CD14-positive monocyte (primary cell): ENCODE measurements at regions not wholly inside any gene's neighbourhood (a gene's known extent, or its start where the extent isn't known, plus 50 kb on each side); places are given as distances from the start of the nearest gene placed in this dataset.

ENCODE experiments used
- DNase-seq, 3 donors: peaks; one replicate each; pipeline ENCODE4 v3.0.0-alpha.2; 2011 to 2022
- H2AFZ ChIP-seq: 2 replicates; pipeline ENCODE4 v1.6.0; 2012; ENCODE audit warnings: mild to moderate bottlenecking, low read depth, low read length, inconsistent platforms; ENCODE audit not compliant: insufficient read depth, poor library complexity, severe bottlenecking
- H3K27ac ChIP-seq, 2 donors: 1 replicate in 1 of 2; 2 replicates in 1 of 2; pipeline ENCODE4 v1.5.1; 2012 to 2013; ENCODE audit warnings: low read length in 2 of 2, control low read depth in 1 of 2, inconsistent platforms in 1 of 2, low read depth in 1 of 2, mild to moderate bottlenecking in 1 of 2
- H3K27me3 ChIP-seq, 2 donors: one replicate each; pipeline versions ENCODE4 v1.6.0 to v1.6.1; 2011 to 2013; ENCODE audit warnings: low read length in 2 of 2; ENCODE audit not compliant: control insufficient read depth in 2 of 2, insufficient read depth in 2 of 2
- H3K36me3 ChIP-seq, 2 donors: replicated peaks in 1 of 2; 1 replicate in 1 of 2; 2 replicates in 1 of 2; pipeline versions ENCODE4 v1.5.1 to v1.6.1; 2012 to 2013; ENCODE audit warnings: low read length in 2 of 2, control low read depth in 1 of 2, inconsistent platforms in 1 of 2, mild to moderate bottlenecking in 1 of 2; ENCODE audit not compliant: insufficient read depth in 2 of 2, control insufficient read depth in 1 of 2
- H3K4me1 ChIP-seq, 2 donors: 1 replicate in 1 of 2; 2 replicates in 1 of 2; pipeline versions ENCODE4 v1.5.1 to v1.6.1; 2012 to 2013; ENCODE audit warnings: low read length in 2 of 2, control low read depth in 1 of 2, inconsistent platforms in 1 of 2, mild to moderate bottlenecking in 1 of 2, moderate library complexity in 1 of 2; ENCODE audit not compliant: insufficient read depth in 2 of 2, control insufficient read depth in 1 of 2
- H3K4me2 ChIP-seq: replicated peaks from 2 replicates; pipeline ENCODE3; 2012; ENCODE audit warnings: low read length, moderate library complexity, mild to moderate bottlenecking; ENCODE audit not compliant: poor library complexity, severe bottlenecking; ENCODE audit errors: extremely low read depth
- H3K4me3 ChIP-seq, 3 experiments: fragments of 200-600 bp in 1 of 3; sonication (generic) in 1 of 3; replicated peaks in 1 of 3; 1 replicate in 2 of 3; 2 replicates in 1 of 3; pipeline ENCODE4 v1.5.1; 2011 to 2013; ENCODE audit warnings: low read length in 3 of 3, mild to moderate bottlenecking in 3 of 3, control low read depth in 2 of 3, low read depth in 2 of 3, inconsistent platforms in 1 of 3, moderate library complexity in 1 of 3
- H3K79me2 ChIP-seq: 2 replicates; pipeline ENCODE4 v1.6.0; 2012; ENCODE audit warnings: mild to moderate bottlenecking, control low read depth, inconsistent platforms, low read length, moderate library complexity; ENCODE audit not compliant: insufficient read depth
- H3K9ac ChIP-seq: 2 replicates; pipeline ENCODE4 v1.6.0; 2017; ENCODE audit warnings: low read length, mild to moderate bottlenecking; ENCODE audit not compliant: insufficient read depth, poor library complexity, severe bottlenecking
- H3K9me3 ChIP-seq, 2 donors: replicated peaks in 1 of 2; 1 replicate in 1 of 2; 2 replicates in 1 of 2; pipeline versions ENCODE4 v1.5.1 to v1.6.1; 2012 to 2013; ENCODE audit warnings: low read length in 2 of 2, control low read depth in 1 of 2; ENCODE audit not compliant: control insufficient read depth in 1 of 2, insufficient read depth in 1 of 2
- H4K20me1 ChIP-seq: 2 replicates; pipeline ENCODE4 v1.6.0; 2012; ENCODE audit warnings: mild to moderate bottlenecking, low read length, control low read depth, moderate library complexity; ENCODE audit not compliant: insufficient read depth
- H3K27ac Mint-ChIP-seq, 7 donors: one replicate each; pipeline ENCODE4 v1.8.0; 2020; ENCODE audit warnings: mild to moderate bottlenecking in 7 of 7, mixed read lengths in 7 of 7, moderate library complexity in 6 of 7, inconsistent platforms in 2 of 7
- H3K27me3 Mint-ChIP-seq, 3 donors: one replicate each; pipeline ENCODE4 v1.8.0; 2021 to 2022; ENCODE audit warnings: low read depth in 3 of 3, mild to moderate bottlenecking in 3 of 3, mixed read lengths in 3 of 3, moderate library complexity in 3 of 3, inconsistent platforms in 1 of 3
- H3K36me3 Mint-ChIP-seq, 2 donors: one replicate each; pipeline ENCODE4 v1.8.0; 2020; ENCODE audit warnings: mixed read lengths in 2 of 2, inconsistent platforms in 1 of 2, mild to moderate bottlenecking in 1 of 2
- H3K4me1 Mint-ChIP-seq: one replicate; pipeline ENCODE4 v1.8.0; 2020; ENCODE audit warnings: mild to moderate bottlenecking, mixed read lengths
- H3K4me3 Mint-ChIP-seq, 2 donors: one replicate each; pipeline ENCODE4 v1.8.0; 2020; ENCODE audit warnings: mild to moderate bottlenecking in 2 of 2, mixed read lengths in 2 of 2, moderate library complexity in 1 of 2
- H3K9me3 Mint-ChIP-seq, 7 donors: one replicate each; pipeline ENCODE4 v1.8.0; 2020 to 2022; ENCODE audit warnings: mixed read lengths in 7 of 7, mild to moderate bottlenecking in 6 of 7, moderate library complexity in 6 of 7, inconsistent platforms in 2 of 7
- WGBS: methylation state at CpG from one replicate; pipeline ENCODE4 v1.1.5; 2013; ENCODE audit warnings: missing lambda C conversion rate; ENCODE audit not compliant: insufficient coverage; 5-methylcytosine and 5-hydroxymethylcytosine counted together
- intact Hi-C, 2 donors: fragments of 100-400 bp; cut with micrococcal nuclease; formaldehyde crosslinking; loops; one replicate each; pipeline versions ENCODE4 v1.15.0 to v1.15.1; 2023
- TF ChIP-seq, protein P1 (sequence below): fragments of 200-600 bp; IDR thresholded peaks from one replicate; pipeline ENCODE4 v1.8.0; 2022; ENCODE audit warnings: antibody characterized with exemption, mild to moderate bottlenecking

DNA sequence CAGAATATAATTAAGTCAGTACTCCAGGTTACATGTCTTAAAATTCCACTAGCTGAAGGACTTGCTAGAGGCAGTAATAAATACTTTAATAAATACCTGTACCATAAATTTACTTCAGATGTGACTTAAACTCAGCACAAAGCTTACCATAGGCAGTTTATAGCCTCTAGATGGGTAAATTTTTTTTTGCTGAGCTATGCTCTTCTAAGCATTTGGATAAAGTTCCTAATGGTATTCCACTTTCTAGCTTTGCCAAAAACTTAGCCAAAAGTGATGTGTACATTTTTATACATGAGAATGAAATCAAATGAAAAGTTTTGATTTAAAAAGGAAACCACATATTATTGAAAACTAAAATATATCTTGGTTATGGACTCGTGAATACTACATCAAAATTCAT lies 63.7 kb upstream of the DHX40 start:
- no peak overlapping the region for H3K4me2 ChIP-seq
- Mint-ChIP-seq H3K27ac (no peak overlapping the region), H3K9me3 (peaks cover 0 to 2% (median 0%) of the 10 kb centered on the region in 7 donors), H3K4me3 (no peak overlapping the region), H3K36me3 (no peaks in the 10 kb centered on the region), H3K27me3 (peaks cover 0 to 3% (median 2%) of the 10 kb centered on the region in 3 donors), H3K4me1 (no peaks in the 10 kb centered on the region)
- H2AFZ ChIP-seq, result no peak overlapping the region
- TF ChIP-seq, protein P1, sequence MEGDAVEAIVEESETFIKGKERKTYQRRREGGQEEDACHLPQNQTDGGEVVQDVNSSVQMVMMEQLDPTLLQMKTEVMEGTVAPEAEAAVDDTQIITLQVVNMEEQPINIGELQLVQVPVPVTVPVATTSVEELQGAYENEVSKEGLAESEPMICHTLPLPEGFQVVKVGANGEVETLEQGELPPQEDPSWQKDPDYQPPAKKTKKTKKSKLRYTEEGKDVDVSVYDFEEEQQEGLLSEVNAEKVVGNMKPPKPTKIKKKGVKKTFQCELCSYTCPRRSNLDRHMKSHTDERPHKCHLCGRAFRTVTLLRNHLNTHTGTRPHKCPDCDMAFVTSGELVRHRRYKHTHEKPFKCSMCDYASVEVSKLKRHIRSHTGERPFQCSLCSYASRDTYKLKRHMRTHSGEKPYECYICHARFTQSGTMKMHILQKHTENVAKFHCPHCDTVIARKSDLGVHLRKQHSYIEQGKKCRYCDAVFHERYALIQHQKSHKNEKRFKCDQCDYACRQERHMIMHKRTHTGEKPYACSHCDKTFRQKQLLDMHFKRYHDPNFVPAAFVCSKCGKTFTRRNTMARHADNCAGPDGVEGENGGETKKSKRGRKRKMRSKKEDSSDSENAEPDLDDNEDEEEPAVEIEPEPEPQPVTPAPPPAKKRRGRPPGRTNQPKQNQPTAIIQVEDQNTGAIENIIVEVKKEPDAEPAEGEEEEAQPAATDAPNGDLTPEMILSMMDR, result no peak
- intact Hi-C loops, result no loop called here
- WGBS, result no CpG with 5 or more reads among the region's 1 CpG
- H3K4me3 ChIP-seq, result no peak overlapping the region
- no peak overlapping the region for H3K9ac ChIP-seq
- no peak for DNase-seq
- no peaks in the 10 kb centered on the region for H3K79me2 ChIP-seq
- H3K27me3 ChIP-seq, result no peaks in the 10 kb centered on the region
- no peaks in the 10 kb centered on the region for H3K4me1 ChIP-seq
- H4K20me1 ChIP-seq, result no peaks in the 10 kb centered on the region
- no peaks in the 10 kb centered on the region for H3K9me3 ChIP-seq
- H3K36me3 ChIP-seq, result no peaks in the 10 kb centered on the region
- H3K27ac ChIP-seq, result no peak overlapping the region

GRCh38 chr17:59502800-59503199 lies 62.6 kb upstream of the DHX40 start:
- peaks cover 3 to 6% of the 10 kb centered on the region in 2 donors for H3K4me1 ChIP-seq
- no peaks in the 10 kb centered on the region for H3K36me3 ChIP-seq
- no peaks in the 10 kb centered on the region for H4K20me1 ChIP-seq
- Mint-ChIP-seq H3K27ac (no peak overlapping the region), H3K36me3 (no peaks in the 10 kb centered on the region), H3K9me3 (peaks cover 0 to 2% (median 0%) of the 10 kb centered on the region in 7 donors), H3K27me3 (peaks cover 0 to 3% (median 2%) of the 10 kb centered on the region in 3 donors), H3K4me3 (no peak overlapping the region), H3K4me1 (no peaks in the 10 kb centered on the region)
- no peaks in the 10 kb centered on the region for H3K79me2 ChIP-seq
- intact Hi-C loops, result no loop called here
- H3K4me3 ChIP-seq, result no peak overlapping the region
- H2AFZ ChIP-seq, result no peak overlapping the region
- no peaks in the 10 kb centered on the region for H3K9me3 ChIP-seq
- H3K27ac ChIP-seq, result no peak overlapping the region
- H3K4me2 ChIP-seq, result no peak overlapping the region
- DNase-seq, result no peak
- H3K9ac ChIP-seq, result no peak overlapping the region
- TF ChIP-seq, protein P1, result no peak
- no peaks in the 10 kb centered on the region for H3K27me3 ChIP-seq
